Left lobe of liver (tissue), 2 donors: ENCODE measurements at regions not wholly inside any gene's neighbourhood (a gene's known extent, or its start where the extent isn't known, plus 50 kb on each side); places are given as distances from the start of the nearest gene placed in this dataset.
"Not testable (repeated sequence)": the region's sequence is repeated elsewhere in the genome, so short reads cannot be mapped to it uniquely, and the experiment has no call there.

ENCODE experiments used
- ATAC-seq: fragments of 200-7000 bp; cut with Tn5 transposase; one replicate; pipeline ENCODE4 v1.9.1; 2020; ENCODE audit warnings: mild to moderate bottlenecking, moderate library complexity
- DNase-seq: peaks from one replicate; pipeline ENCODE4 v3.0.0-alpha.2; 2020; ENCODE audit warnings: low spot score
- donor health status: DM: no; HTN: no; CAD: no; lungs with moderate emphysema.
- donor health status: DM: no; HTN: yes; CAD: no.

- DNase-seq (no peak), ATAC-seq (no peak)
Measured at GRCh38 chr5:32842813-32843530, 131.9 kb downstream of the NPR3 start.

- ATAC-seq: no peak
Measured at GRCh38 chr5:32843531-32843895, 132.4 kb downstream of the NPR3 start.

GRCh38 chr5:32845171-32845570, 134.1 kb downstream of the NPR3 start:
- ATAC-seq: no peak
- no peak for DNase-seq

More at GRCh38 chr5:32843531-32843895, 132.4 kb downstream of the NPR3 start:
- no peak for DNase-seq

GRCh38 chr5:32848120-32848519, 137.0 kb downstream of the NPR3 start:
- ATAC-seq: no peak
- no peak for DNase-seq

- DNase-seq (no peak), ATAC-seq (no peak)
Measured at GRCh38 chr5:32848681-32849080, 137.6 kb downstream of the NPR3 start.

- no peak for DNase-seq
- no peak for ATAC-seq
Measured at GRCh38 chr5:32850817-32851496, 139.8 kb downstream of the NPR3 start.

- no peak for ATAC-seq
- no peak for DNase-seq
Measured at GRCh38 chr5:32851559-32852173, 140.5 kb downstream of the NPR3 start.

- DNase-seq: no peak
Measured at GRCh38 chr5:32852535-32852934, 141.4 kb downstream of the NPR3 start.

GRCh38 chr5:32852976-32853375, 141.9 kb downstream of the NPR3 start:
- ATAC-seq (no peak), DNase-seq (no peak)

More at GRCh38 chr5:32852535-32852934, 141.4 kb downstream of the NPR3 start:
- ATAC-seq: peak; percentile 97

GRCh38 chr5:32854473-32854872, 143.4 kb downstream of the NPR3 start:
- DNase-seq (no peak), ATAC-seq (no peak)

- DNase-seq (no peak), ATAC-seq (no peak)
Measured at GRCh38 chr5:32859211-32859641, 148.1 kb downstream of the NPR3 start.

GRCh38 chr5:32865475-32865874, 154.4 kb downstream of the NPR3 start:
- no peak for ATAC-seq
- DNase-seq: no peak

GRCh38 chr5:32866138-32866537, 155.0 kb downstream of the NPR3 start:
- ATAC-seq (no peak), DNase-seq (no peak)

- no peak for DNase-seq
Measured at GRCh38 chr5:32869216-32869615, 158.1 kb downstream of the NPR3 start.

GRCh38 chr5:32876791-32877190, 165.7 kb downstream of the NPR3 start:
- ATAC-seq (no peak), DNase-seq (no peak)

More at GRCh38 chr5:32869216-32869615, 158.1 kb downstream of the NPR3 start:
- ATAC-seq: no peak

- ATAC-seq, DNase-seq: not testable (repeated sequence)
Measured at GRCh38 chr5:32879364-32879763, 168.2 kb downstream of the NPR3 start.

- DNase-seq (no peak), ATAC-seq (no peak)
Measured at GRCh38 chr5:32880796-32881195, 169.7 kb downstream of the NPR3 start.

- ATAC-seq (no peak), DNase-seq (no peak)
Measured at GRCh38 chr5:32887390-32887789, 176.3 kb downstream of the NPR3 start.

GRCh38 chr5:32889078-32889477, 178.0 kb downstream of the NPR3 start:
- ATAC-seq: no peak

GRCh38 chr5:32903613-32904012, 192.5 kb downstream of the NPR3 start:
- ATAC-seq (no peak), DNase-seq (no peak)

More at GRCh38 chr5:32889078-32889477, 178.0 kb downstream of the NPR3 start:
- DNase-seq: no peak

- ATAC-seq (no peak), DNase-seq (no peak)
Measured at GRCh38 chr5:32908641-32909040, 197.5 kb downstream of the NPR3 start.

GRCh38 chr5:32909207-32909606, 198.1 kb downstream of the NPR3 start:
- DNase-seq (no peak), ATAC-seq (no peak)
